ENCODE measurements at regions not wholly inside any gene's neighbourhood (a gene's known extent, or its start where the extent isn't known, plus 50 kb on each side); places are given as distances from the start of the nearest gene placed in this dataset.

DNA sequence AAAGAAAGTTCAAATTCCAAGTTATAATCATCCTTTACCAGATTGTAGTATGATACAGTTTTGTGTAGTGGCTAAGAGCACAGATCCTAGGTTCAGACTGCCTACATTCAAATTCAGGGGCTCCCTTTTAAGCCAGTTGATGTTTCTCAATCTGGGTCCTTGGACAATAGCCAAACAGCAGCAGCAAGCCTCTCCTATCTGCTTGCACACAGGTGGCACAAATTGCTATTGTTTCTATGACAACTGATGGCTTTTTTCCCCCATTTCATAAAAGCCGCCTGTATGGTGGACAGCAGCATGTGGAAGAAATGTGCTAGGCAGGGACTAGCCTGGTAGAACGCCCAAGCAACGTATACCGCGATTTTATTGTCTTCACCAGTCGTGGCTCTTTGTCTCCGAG is 76.5 kb downstream of the S1PR1 start:
- 89 to 91% methylated on average over 7 of the region's 7 CpGs for WGBS, 2 donors
- intact Hi-C loops (cut with DNase I; ENCODE audit: low total_unique reads), result no loop called here
- TF ChIP-seq, protein P1, sequence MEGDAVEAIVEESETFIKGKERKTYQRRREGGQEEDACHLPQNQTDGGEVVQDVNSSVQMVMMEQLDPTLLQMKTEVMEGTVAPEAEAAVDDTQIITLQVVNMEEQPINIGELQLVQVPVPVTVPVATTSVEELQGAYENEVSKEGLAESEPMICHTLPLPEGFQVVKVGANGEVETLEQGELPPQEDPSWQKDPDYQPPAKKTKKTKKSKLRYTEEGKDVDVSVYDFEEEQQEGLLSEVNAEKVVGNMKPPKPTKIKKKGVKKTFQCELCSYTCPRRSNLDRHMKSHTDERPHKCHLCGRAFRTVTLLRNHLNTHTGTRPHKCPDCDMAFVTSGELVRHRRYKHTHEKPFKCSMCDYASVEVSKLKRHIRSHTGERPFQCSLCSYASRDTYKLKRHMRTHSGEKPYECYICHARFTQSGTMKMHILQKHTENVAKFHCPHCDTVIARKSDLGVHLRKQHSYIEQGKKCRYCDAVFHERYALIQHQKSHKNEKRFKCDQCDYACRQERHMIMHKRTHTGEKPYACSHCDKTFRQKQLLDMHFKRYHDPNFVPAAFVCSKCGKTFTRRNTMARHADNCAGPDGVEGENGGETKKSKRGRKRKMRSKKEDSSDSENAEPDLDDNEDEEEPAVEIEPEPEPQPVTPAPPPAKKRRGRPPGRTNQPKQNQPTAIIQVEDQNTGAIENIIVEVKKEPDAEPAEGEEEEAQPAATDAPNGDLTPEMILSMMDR (IDR thresholded peaks at IDR 0.05), result no peak
- TF ChIP-seq POLR2A (IDR thresholded peaks at IDR 0.05), result no peak
- no peak overlapping the region for H3K4me3 ChIP-seq (ENCODE audit: low read depth, poor library complexity, severe bottlenecking)
- DNase-seq (ENCODE audit: low spot score in 2 of 2), result no peak

GRCh38 chr1:101314244-101314643 is 77.4 kb downstream of the S1PR1 start:
- 91 to 96% methylated on average over 2 of the region's 2 CpGs for WGBS, 2 donors
- no peak for DNase-seq (ENCODE audit: low spot score in 2 of 2)
- intact Hi-C loops (cut with DNase I; ENCODE audit: low total_unique reads), result no loop called here
- H3K4me3 ChIP-seq (ENCODE audit: low read depth, poor library complexity, severe bottlenecking), result no peak overlapping the region
- TF ChIP-seq POLR2A (IDR thresholded peaks at IDR 0.05), result no peak
- TF ChIP-seq, protein P1 (IDR thresholded peaks at IDR 0.05), result no peak

DNA sequence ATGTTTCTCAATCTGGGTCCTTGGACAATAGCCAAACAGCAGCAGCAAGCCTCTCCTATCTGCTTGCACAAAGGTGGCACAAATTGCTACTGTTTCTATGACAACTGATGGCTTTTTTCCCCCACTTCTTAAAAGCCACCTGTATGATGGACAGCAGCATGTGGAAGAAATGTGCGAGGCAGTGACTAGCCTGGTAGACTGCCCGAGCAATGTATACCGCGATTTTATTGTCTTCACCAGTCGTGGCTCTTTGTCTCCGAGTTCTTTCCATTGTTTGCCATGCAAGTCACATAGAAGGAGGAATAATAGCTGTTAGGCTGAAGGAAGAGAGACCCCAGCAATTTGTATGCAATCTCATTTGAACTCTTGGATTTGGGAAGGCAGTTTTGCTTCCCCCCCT is 79.4 kb downstream of the S1PR1 start:
- no peak for DNase-seq (ENCODE audit: low spot score in 2 of 2)
- 77 to 80% methylated on average over 6 of the region's 6 CpGs for WGBS, 2 donors
- TF ChIP-seq, protein P1 (IDR thresholded peaks at IDR 0.05), result no peak
- TF ChIP-seq POLR2A (IDR thresholded peaks at IDR 0.05), result no peak
- no peak overlapping the region for H3K4me3 ChIP-seq (ENCODE audit: low read depth, poor library complexity, severe bottlenecking)
- intact Hi-C loops (cut with DNase I; ENCODE audit: low total_unique reads), result no loop called here

GRCh38 chr1:101316799-101317198 is 80.0 kb downstream of the S1PR1 start:
- intact Hi-C loops (cut with DNase I; ENCODE audit: low total_unique reads), result no loop called here
- DNase-seq (ENCODE audit: low spot score in 2 of 2), result no peak
- 58 to 82% methylated on average over 4 of the region's 4 CpGs for WGBS, 2 donors
- H3K4me3 ChIP-seq (ENCODE audit: low read depth, poor library complexity, severe bottlenecking), result no peak overlapping the region
- TF ChIP-seq, protein P1 (IDR thresholded peaks at IDR 0.05), result no peak
- no peak for TF ChIP-seq POLR2A (IDR thresholded peaks at IDR 0.05)

GRCh38 chr1:101317590-101317989 is 80.8 kb downstream of the S1PR1 start:
- DNase-seq (ENCODE audit: low spot score in 2 of 2), result no peak
- TF ChIP-seq, protein P1 (IDR thresholded peaks at IDR 0.05), result no peak
- no peak for TF ChIP-seq POLR2A (IDR thresholded peaks at IDR 0.05)
- WGBS, 2 donors, result 95 to 97% methylated on average over 3 of the region's 3 CpGs
- no peak overlapping the region for H3K4me3 ChIP-seq (ENCODE audit: low read depth, poor library complexity, severe bottlenecking)
- intact Hi-C loops (cut with DNase I; ENCODE audit: low total_unique reads), result no loop called here

DNA sequence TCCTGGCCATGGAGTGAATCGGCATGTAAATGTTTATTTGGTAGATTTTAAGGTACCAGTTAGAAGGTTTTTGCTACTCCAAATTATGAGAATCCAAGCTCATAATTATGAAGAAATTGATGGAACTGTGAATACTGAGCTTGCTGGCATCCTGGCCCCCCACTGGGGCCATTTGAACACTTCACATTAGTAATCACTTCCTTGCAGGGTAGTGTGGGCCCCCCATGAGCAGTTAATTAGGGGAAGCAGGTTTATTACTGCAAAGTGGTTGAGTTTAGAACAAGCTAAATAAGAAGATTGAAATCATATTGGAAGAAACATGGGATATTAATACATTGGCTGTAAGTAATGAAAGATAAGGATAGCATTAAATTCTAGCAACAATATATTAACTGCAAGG is 86.7 kb downstream of the S1PR1 start:
- 92 to 94% methylated on average over 1 of the region's 1 CpG for WGBS, 2 donors
- DNase-seq (ENCODE audit: low spot score in 2 of 2), result no peak
- intact Hi-C loops (cut with DNase I; ENCODE audit: low total_unique reads), result no loop called here
- H3K4me3 ChIP-seq (ENCODE audit: low read depth, poor library complexity, severe bottlenecking), result no peak overlapping the region
- TF ChIP-seq, protein P1 (IDR thresholded peaks at IDR 0.05), result no peak
- TF ChIP-seq POLR2A (IDR thresholded peaks at IDR 0.05), result no peak

All from lower leg skin (tissue), 4 donors.